GM23338 (cell line): ENCODE measurements at regions not wholly inside any gene's neighbourhood (a gene's known extent, or its start where the extent isn't known, plus 50 kb on each side); places are given as distances from the start of the nearest gene placed in this dataset.

Experiments used
- ATAC-seq: fragments of 200-7000 bp; cut with Tn5 transposase; 3 replicates; pipeline ENCODE4 v1.9.1; 2020
- DNase-seq: peaks from one replicate; pipeline ENCODE4 v3.0.0-alpha.2; 2015; ENCODE audit warnings: low spot score
- H2AFZ ChIP-seq: fragments of 200-600 bp; sonication (generic); 2 replicates; pipeline ENCODE4 v1.8.0; 2016; ENCODE audit warnings: antibody characterized with exemption, mild to moderate bottlenecking, moderate library complexity
- H3F3A ChIP-seq: fragments of 200-600 bp; sonication (generic); replicated peaks from 2 replicates; pipeline ENCODE4 v1.8.0; 2017; ENCODE audit warnings: antibody characterized with exemption, mixed run types, low read depth
- H3K27ac ChIP-seq: fragments of 200-600 bp; sonication (generic); 2 replicates; pipeline ENCODE4 v1.6.1; 2016; ENCODE audit warnings: low read depth
- H3K27me3 ChIP-seq: fragments of 200-600 bp; sonication (generic); 2 replicates; pipeline ENCODE4 v1.8.0; 2016; ENCODE audit warnings: mild to moderate bottlenecking, mixed run types, moderate library complexity; ENCODE audit not compliant: insufficient read depth
- H3K36me3 ChIP-seq: fragments of 200-600 bp; sonication (generic); 2 replicates; pipeline ENCODE4 v1.8.0; 2016; ENCODE audit warnings: mild to moderate bottlenecking; ENCODE audit not compliant: insufficient read depth
- H3K4me1 ChIP-seq: fragments of 200-600 bp; sonication (generic); 2 replicates; pipeline ENCODE4 v1.8.0; 2016; ENCODE audit warnings: mild to moderate bottlenecking, moderate library complexity; ENCODE audit not compliant: insufficient read depth
- H3K4me2 ChIP-seq: fragments of 200-600 bp; sonication (generic); 2 replicates; pipeline ENCODE4 v1.7.1; 2017; ENCODE audit warnings: mixed run types
- H3K4me3 ChIP-seq: fragments of 200-600 bp; sonication (generic); 2 replicates; pipeline ENCODE4 v1.6.1; 2016; ENCODE audit warnings: mixed run types
- H3K79me2 ChIP-seq: fragments of 200-600 bp; sonication (generic); replicated peaks from 2 replicates; pipeline ENCODE4 v1.8.0; 2017; ENCODE audit warnings: mild to moderate bottlenecking; ENCODE audit not compliant: insufficient read depth
- H3K9me2 ChIP-seq: fragments of 200-600 bp; sonication (generic); 2 replicates; pipeline ENCODE4 v1.8.0; 2017; ENCODE audit not compliant: insufficient read depth
- H4K20me1 ChIP-seq: fragments of 200-600 bp; sonication (generic); replicated peaks from 2 replicates; pipeline ENCODE4 v1.8.0; 2017; ENCODE audit warnings: mild to moderate bottlenecking; ENCODE audit not compliant: insufficient read depth
- H3K27ac Mint-ChIP-seq: 2 replicates; pipeline ENCODE4 v1.8.0; 2020; ENCODE audit warnings: inconsistent platforms, mild to moderate bottlenecking, moderate library complexity, mixed read lengths
- H3K27me3 Mint-ChIP-seq: 3 replicates; pipeline ENCODE4 v1.8.0; 2022; ENCODE audit warnings: low read depth, mild to moderate bottlenecking, moderate library complexity, mixed read lengths, inconsistent platforms; ENCODE audit not compliant: insufficient read depth, poor library complexity
- H3K36me3 Mint-ChIP-seq: 3 replicates; pipeline ENCODE4 v1.8.0; 2021; ENCODE audit warnings: low read depth, mild to moderate bottlenecking, inconsistent platforms, moderate library complexity, mixed read lengths
- H3K4me1 Mint-ChIP-seq: 3 replicates; pipeline ENCODE4 v1.8.0; 2020; ENCODE audit warnings: mild to moderate bottlenecking, inconsistent platforms, mixed read lengths
- H3K4me3 Mint-ChIP-seq: 3 replicates; pipeline ENCODE4 v1.8.0; 2021; ENCODE audit warnings: moderate library complexity, mild to moderate bottlenecking, inconsistent platforms, mixed read lengths
- H3K9me3 Mint-ChIP-seq: 3 replicates; pipeline ENCODE4 v1.8.0; 2020; ENCODE audit warnings: moderate library complexity, mild to moderate bottlenecking, inconsistent platforms, mixed read lengths
- CREB1 ChIP-seq: fragments of 250-450 bp; sonication (Bioruptor Pico); IDR thresholded peaks from 2 replicates; pipeline ENCODE4 v1.5.0; 2020; ENCODE audit warnings: low read depth, mild to moderate bottlenecking, moderate library complexity
- EZH2 ChIP-seq: fragments of 200-600 bp; sonication (generic); IDR thresholded peaks from one replicate; pipeline ENCODE4 v1.8.0; 2017; ENCODE audit warnings: antibody characterized with exemption, mild to moderate bottlenecking, low read depth; ENCODE audit not compliant: unreplicated experiment
- EZH2phosphoT487 ChIP-seq: fragments of 200-600 bp; sonication (generic); IDR thresholded peaks from one replicate; pipeline ENCODE4 v1.8.1; 2018; ENCODE audit warnings: antibody characterized with exemption; ENCODE audit not compliant: unreplicated experiment
- JUNB ChIP-seq: IDR thresholded peaks from one replicate; pipeline ENCODE4 v1.6.1; 2016; ENCODE audit warnings: antibody characterized with exemption; ENCODE audit not compliant: unreplicated experiment
- NANOG ChIP-seq: IDR thresholded peaks from 2 replicates; pipeline ENCODE4 v1.6.1; 2016; ENCODE audit warnings: antibody characterized with exemption, borderline replicate concordance
- POLR2AphosphoS5 ChIP-seq: IDR thresholded peaks from 2 replicates; pipeline ENCODE4 v1.6.1; 2016; ENCODE audit warnings: antibody characterized with exemption, low read depth
- STAT1 ChIP-seq: IDR thresholded peaks from one replicate; pipeline ENCODE4 v1.6.1; 2016; ENCODE audit warnings: antibody characterized with exemption; ENCODE audit not compliant: unreplicated experiment
- ZNF114 ChIP-seq: fragments of 250-450 bp; sonication (Bioruptor Pico); IDR thresholded peaks from 2 replicates; pipeline ENCODE4 v1.5.0; 2020; ENCODE audit warnings: mild to moderate bottlenecking, moderate library complexity
- ZNF331 ChIP-seq: fragments of 250-450 bp; sonication (Bioruptor Pico); IDR thresholded peaks from 2 replicates; pipeline ENCODE4 v1.5.0; 2020; ENCODE audit warnings: low read depth, mild to moderate bottlenecking, moderate library complexity
- TF ChIP-seq, protein P1 (sequence below): IDR thresholded peaks from one replicate; pipeline ENCODE4 v1.6.1; 2018; ENCODE audit warnings: antibody characterized with exemption; ENCODE audit not compliant: unreplicated experiment
- TF ChIP-seq, protein P2 (sequence below): IDR thresholded peaks from 2 replicates; pipeline ENCODE4 v1.6.1; 2016; ENCODE audit warnings: antibody characterized with exemption
- TF ChIP-seq, protein P3 (sequence below), 2 experiments: fragments of 200-600 bp in 1 of 2; sonication (generic) in 1 of 2; conservative IDR thresholded peaks; 2 replicates each; pipeline versions ENCODE4 v1.5.1 to v1.6.1; 2016 to 2017; ENCODE audit warnings: antibody characterized with exemption in 2 of 2, low read depth in 2 of 2, mild to moderate bottlenecking in 2 of 2, moderate library complexity in 1 of 2

DNA sequence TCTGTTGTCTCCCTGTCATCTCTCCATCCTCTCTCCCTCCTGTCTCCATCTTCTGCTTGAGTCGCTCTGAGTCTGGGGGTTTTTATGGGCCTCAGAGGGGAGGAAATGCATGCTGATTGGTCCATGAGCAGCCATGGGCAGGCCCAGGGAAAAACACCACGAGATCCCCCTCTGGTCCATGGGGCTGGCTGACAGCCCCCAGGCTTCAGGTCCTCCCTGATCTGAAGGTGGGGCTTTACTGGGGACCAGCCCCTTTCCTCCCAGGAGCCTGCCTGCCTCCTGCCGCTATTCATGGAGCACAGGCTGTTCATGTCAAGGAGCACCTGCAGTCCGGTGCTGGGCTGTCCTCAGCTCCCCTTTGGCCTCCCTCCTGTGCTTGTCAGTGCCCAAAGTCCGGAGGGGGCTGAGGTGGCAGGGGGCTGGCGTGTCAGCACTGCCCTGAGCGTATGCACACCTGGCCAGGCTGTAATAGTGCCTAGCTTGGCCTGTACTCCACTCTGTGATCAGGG is 59.6 kb upstream of the DLX2 start:
- Histone ChIP-seq H3K4me2 (no peak overlapping the region), H3F3A (no peaks in the 10 kb centered on the region), H3K27me3 (no peaks in the 10 kb centered on the region), H4K20me1 (no peaks in the 10 kb centered on the region), H3K36me3 (no peaks in the 10 kb centered on the region), H3K79me2 (no peaks in the 10 kb centered on the region), H3K9me2 (no peaks in the 10 kb centered on the region), H3K4me1 (no peaks in the 10 kb centered on the region), H3K27ac (no peak overlapping the region), H3K4me3 (no peak overlapping the region), H2AFZ (no peak overlapping the region; the same call in 1 of the 2 replicates)
- H3K36me3 Mint-ChIP-seq: peaks cover 5% of the 10 kb centered on the region; the same call in 2 of the 3 replicates
- H3K4me3 Mint-ChIP-seq: no peak overlapping the region
- no peak for DNase-seq
- H3K4me1 Mint-ChIP-seq: no peaks in the 10 kb centered on the region
- peaks cover 18% of the 10 kb centered on the region for H3K9me3 Mint-ChIP-seq
- no peak overlapping the region for H3K27ac Mint-ChIP-seq
- TF ChIP-seq, protein P1, sequence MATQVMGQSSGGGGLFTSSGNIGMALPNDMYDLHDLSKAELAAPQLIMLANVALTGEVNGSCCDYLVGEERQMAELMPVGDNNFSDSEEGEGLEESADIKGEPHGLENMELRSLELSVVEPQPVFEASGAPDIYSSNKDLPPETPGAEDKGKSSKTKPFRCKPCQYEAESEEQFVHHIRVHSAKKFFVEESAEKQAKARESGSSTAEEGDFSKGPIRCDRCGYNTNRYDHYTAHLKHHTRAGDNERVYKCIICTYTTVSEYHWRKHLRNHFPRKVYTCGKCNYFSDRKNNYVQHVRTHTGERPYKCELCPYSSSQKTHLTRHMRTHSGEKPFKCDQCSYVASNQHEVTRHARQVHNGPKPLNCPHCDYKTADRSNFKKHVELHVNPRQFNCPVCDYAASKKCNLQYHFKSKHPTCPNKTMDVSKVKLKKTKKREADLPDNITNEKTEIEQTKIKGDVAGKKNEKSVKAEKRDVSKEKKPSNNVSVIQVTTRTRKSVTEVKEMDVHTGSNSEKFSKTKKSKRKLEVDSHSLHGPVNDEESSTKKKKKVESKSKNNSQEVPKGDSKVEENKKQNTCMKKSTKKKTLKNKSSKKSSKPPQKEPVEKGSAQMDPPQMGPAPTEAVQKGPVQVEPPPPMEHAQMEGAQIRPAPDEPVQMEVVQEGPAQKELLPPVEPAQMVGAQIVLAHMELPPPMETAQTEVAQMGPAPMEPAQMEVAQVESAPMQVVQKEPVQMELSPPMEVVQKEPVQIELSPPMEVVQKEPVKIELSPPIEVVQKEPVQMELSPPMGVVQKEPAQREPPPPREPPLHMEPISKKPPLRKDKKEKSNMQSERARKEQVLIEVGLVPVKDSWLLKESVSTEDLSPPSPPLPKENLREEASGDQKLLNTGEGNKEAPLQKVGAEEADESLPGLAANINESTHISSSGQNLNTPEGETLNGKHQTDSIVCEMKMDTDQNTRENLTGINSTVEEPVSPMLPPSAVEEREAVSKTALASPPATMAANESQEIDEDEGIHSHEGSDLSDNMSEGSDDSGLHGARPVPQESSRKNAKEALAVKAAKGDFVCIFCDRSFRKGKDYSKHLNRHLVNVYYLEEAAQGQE: no peak
- TF ChIP-seq STAT1 (no peak), ZNF114 (CRISPR knock-in tag) (no peak), NANOG (no peak)
- no peaks in the 10 kb centered on the region for H3K27me3 Mint-ChIP-seq
- no peak; the same call in 2 of the 3 replicates for ATAC-seq

DNA sequence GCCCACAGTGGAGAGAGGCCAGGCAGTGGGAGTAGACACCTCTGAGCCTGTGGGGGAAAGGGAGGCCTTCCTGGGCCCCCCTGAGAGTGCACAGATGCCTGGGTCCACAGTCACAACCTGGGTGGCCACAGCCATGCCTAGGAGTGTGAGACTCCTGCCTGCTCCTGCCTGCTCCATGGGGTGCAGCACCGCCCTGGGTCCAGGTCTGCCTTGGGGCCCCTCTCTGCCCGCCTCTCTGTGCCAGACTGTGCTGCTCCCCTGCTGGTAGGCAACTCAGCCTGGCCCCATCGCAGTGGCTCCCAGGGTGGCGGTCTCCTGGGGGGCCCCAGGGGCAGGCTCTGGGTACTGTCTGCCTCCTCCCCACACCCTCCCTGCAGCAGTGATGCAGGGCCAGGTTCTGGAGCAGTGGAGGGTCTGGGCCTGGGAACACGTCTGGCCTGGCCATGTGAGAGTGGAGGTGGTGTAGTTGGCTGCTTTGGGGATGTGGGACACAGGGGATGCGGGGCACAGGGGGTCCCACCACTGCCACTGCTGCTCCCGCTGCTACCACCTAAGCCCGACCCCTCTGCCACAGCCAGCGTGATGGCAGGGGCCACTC is 60.1 kb upstream of the DLX2 start:
- H3K4me3 Mint-ChIP-seq: no peak overlapping the region
- Histone ChIP-seq H3K36me3 (no peaks in the 10 kb centered on the region), H3K4me1 (no peaks in the 10 kb centered on the region), H3K4me2 (no peak overlapping the region), H3K79me2 (no peaks in the 10 kb centered on the region), H2AFZ (no peak overlapping the region), H4K20me1 (no peaks in the 10 kb centered on the region), H3K4me3 (no peak overlapping the region), H3K27ac (no peak overlapping the region), H3F3A (no peaks in the 10 kb centered on the region), H3K9me2 (no peaks in the 10 kb centered on the region), H3K27me3 (no peaks in the 10 kb centered on the region)
- no peaks in the 10 kb centered on the region for H3K27me3 Mint-ChIP-seq
- peaks cover 5% of the 10 kb centered on the region; the same call in 2 of the 3 replicates for H3K36me3 Mint-ChIP-seq
- H3K4me1 Mint-ChIP-seq: no peaks in the 10 kb centered on the region
- peaks cover 18% of the 10 kb centered on the region for H3K9me3 Mint-ChIP-seq
- no peak overlapping the region for H3K27ac Mint-ChIP-seq
- ATAC-seq: no peak
- DNase-seq: no peak
- TF ChIP-seq EZH2 (no peak), JUNB (no peak), STAT1 (no peak), ZNF331 (CRISPR knock-in tag) (no peak), POLR2AphosphoS5 (no peak), EZH2phosphoT487 (no peak), NANOG (no peak), ZNF114 (CRISPR knock-in tag) (no peak), CREB1 (CRISPR knock-in tag) (no peak)
- TF ChIP-seq, protein P1: no peak
- TF ChIP-seq, protein P2, sequence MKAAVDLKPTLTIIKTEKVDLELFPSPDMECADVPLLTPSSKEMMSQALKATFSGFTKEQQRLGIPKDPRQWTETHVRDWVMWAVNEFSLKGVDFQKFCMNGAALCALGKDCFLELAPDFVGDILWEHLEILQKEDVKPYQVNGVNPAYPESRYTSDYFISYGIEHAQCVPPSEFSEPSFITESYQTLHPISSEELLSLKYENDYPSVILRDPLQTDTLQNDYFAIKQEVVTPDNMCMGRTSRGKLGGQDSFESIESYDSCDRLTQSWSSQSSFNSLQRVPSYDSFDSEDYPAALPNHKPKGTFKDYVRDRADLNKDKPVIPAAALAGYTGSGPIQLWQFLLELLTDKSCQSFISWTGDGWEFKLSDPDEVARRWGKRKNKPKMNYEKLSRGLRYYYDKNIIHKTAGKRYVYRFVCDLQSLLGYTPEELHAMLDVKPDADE: no peak
- TF ChIP-seq, protein P3, sequence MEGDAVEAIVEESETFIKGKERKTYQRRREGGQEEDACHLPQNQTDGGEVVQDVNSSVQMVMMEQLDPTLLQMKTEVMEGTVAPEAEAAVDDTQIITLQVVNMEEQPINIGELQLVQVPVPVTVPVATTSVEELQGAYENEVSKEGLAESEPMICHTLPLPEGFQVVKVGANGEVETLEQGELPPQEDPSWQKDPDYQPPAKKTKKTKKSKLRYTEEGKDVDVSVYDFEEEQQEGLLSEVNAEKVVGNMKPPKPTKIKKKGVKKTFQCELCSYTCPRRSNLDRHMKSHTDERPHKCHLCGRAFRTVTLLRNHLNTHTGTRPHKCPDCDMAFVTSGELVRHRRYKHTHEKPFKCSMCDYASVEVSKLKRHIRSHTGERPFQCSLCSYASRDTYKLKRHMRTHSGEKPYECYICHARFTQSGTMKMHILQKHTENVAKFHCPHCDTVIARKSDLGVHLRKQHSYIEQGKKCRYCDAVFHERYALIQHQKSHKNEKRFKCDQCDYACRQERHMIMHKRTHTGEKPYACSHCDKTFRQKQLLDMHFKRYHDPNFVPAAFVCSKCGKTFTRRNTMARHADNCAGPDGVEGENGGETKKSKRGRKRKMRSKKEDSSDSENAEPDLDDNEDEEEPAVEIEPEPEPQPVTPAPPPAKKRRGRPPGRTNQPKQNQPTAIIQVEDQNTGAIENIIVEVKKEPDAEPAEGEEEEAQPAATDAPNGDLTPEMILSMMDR (conservative IDR thresholded peaks at IDR 0.05; ENCODE audit: low read depth in 2 of 2): no peak
